Kidney capillary endothelial cell (primary cell): ENCODE measurements at regions not wholly inside any gene's neighbourhood (a gene's known extent, or its start where the extent isn't known, plus 50 kb on each side); places are given as distances from the start of the nearest gene placed in this dataset.

Experiments used
- DNase-seq: peaks from one replicate; pipeline ENCODE4 v3.0.0-alpha.2; 2018; ENCODE audit warnings: low spot score

- DNase-seq = no peak
These were observed 52.1 kb upstream of the EIF3M start for GRCh38 chr11:32531528-32531927.

GRCh38 chr11:32529994-32530588 is 53.5 kb upstream of the EIF3M start:
- DNase-seq = no peak

GRCh38 chr11:32527261-32528175 is 56.1 kb upstream of the EIF3M start:
- no peak for DNase-seq

- no peak for DNase-seq
These were observed 56.9 kb upstream of the EIF3M start for GRCh38 chr11:32526760-32527159.

GRCh38 chr11:32511926-32512325 is 71.7 kb upstream of the EIF3M start:
- DNase-seq = peak; percentile 19

GRCh38 chr11:32510039-32510438 is 73.6 kb upstream of the EIF3M start:
- no peak for DNase-seq

- DNase-seq = no peak
These were observed 73.4 kb upstream of the WT1 start for GRCh38 chr11:32508780-32509179.

- no peak for DNase-seq
These were observed 64.7 kb upstream of the WT1 start for GRCh38 chr11:32500001-32500400.

GRCh38 chr11:32497951-32498350 is 62.6 kb upstream of the WT1 start:
- DNase-seq = no peak

GRCh38 chr11:32494629-32495028 is 59.3 kb upstream of the WT1 start:
- no peak for DNase-seq

GRCh38 chr11:32489464-32489863 is 54.1 kb upstream of the WT1 start:
- no peak for DNase-seq

GRCh38 chr11:32487270-32487669 is 51.9 kb upstream of the WT1 start:
- no peak for DNase-seq

GRCh38 chr11:32485733-32486132 is 50.4 kb upstream of the WT1 start:
- no peak for DNase-seq
